Vagina (tissue), 2 donors: ENCODE measurements at regions not wholly inside any gene's neighbourhood (a gene's known extent, or its start where the extent isn't known, plus 50 kb on each side); places are given as distances from the start of the nearest gene placed in this dataset.

Source experiments
- POLR2A ChIP-seq, 2 donors: fragments of 450-650 bp; IDR thresholded peaks; one replicate each; pipeline ENCODE4 v1.6.1; 2017; ENCODE audit warnings: antibody characterized with exemption in 2 of 2, mild to moderate bottlenecking in 2 of 2, moderate library complexity in 2 of 2
- POLR2AphosphoS5 ChIP-seq, 2 donors: sonication (generic); formaldehyde crosslinking; IDR thresholded peaks; one replicate each; pipeline ENCODE4 v1.9.0; 2017; ENCODE audit warnings: antibody characterized with exemption in 2 of 2, mild to moderate bottlenecking in 2 of 2, low read depth in 1 of 2; ENCODE audit not compliant: insufficient read depth in 1 of 2
- TF ChIP-seq, protein P1 (sequence below), 3 experiments: fragments of 450-650 bp in 2 of 3; fragments of 200-600 bp in 1 of 3; sonication (generic) in 1 of 3; IDR thresholded peaks; one replicate each; pipeline ENCODE4 v1.5.1; 2017 to 2019; ENCODE audit warnings: antibody characterized with exemption in 3 of 3, mild to moderate bottlenecking in 2 of 3, moderate library complexity in 2 of 3

DNA sequence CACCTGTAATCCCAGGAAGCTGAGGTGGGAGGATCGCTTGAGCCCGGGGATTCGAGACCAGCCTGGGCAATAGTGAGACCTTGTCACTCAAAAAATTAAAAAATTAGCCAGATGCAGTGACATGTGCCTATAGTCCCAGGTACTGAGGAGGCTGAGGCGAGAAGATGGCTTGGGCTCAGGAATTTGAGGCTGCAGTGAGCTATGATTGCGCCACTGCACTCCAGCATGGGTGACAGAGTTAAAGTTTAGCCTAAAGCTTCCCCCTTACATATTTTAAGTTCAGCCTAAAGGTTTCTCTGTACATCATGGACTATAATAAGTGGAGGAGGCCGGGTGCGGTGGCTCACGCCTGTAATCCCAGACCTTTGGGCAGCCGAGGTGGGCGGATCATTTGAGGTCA is 70.1 kb downstream of the SPRING1 start:
- TF ChIP-seq, protein P1, sequence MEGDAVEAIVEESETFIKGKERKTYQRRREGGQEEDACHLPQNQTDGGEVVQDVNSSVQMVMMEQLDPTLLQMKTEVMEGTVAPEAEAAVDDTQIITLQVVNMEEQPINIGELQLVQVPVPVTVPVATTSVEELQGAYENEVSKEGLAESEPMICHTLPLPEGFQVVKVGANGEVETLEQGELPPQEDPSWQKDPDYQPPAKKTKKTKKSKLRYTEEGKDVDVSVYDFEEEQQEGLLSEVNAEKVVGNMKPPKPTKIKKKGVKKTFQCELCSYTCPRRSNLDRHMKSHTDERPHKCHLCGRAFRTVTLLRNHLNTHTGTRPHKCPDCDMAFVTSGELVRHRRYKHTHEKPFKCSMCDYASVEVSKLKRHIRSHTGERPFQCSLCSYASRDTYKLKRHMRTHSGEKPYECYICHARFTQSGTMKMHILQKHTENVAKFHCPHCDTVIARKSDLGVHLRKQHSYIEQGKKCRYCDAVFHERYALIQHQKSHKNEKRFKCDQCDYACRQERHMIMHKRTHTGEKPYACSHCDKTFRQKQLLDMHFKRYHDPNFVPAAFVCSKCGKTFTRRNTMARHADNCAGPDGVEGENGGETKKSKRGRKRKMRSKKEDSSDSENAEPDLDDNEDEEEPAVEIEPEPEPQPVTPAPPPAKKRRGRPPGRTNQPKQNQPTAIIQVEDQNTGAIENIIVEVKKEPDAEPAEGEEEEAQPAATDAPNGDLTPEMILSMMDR (IDR thresholded peaks at IDR 0.05), result no peak
- TF ChIP-seq POLR2A (IDR thresholded peaks at IDR 0.05) (no peak), POLR2AphosphoS5 (IDR thresholded peaks at IDR 0.05; ENCODE audit: insufficient read depth in 1 of 2, low read depth in 1 of 2) (no peak)
